GM23338 (cell line): ENCODE measurements at regions not wholly inside any gene's neighbourhood (a gene's known extent, or its start where the extent isn't known, plus 50 kb on each side); places are given as distances from the start of the nearest gene placed in this dataset.

ENCODE experiments used
- ATAC-seq: fragments of 200-7000 bp; cut with Tn5 transposase; 3 replicates; pipeline ENCODE4 v1.9.1; 2020
- DNase-seq: peaks from one replicate; pipeline ENCODE4 v3.0.0-alpha.2; 2015; ENCODE audit warnings: low spot score
- H2AFZ ChIP-seq: fragments of 200-600 bp; sonication (generic); 2 replicates; pipeline ENCODE4 v1.8.0; 2016; ENCODE audit warnings: antibody characterized with exemption, mild to moderate bottlenecking, moderate library complexity
- H3F3A ChIP-seq: fragments of 200-600 bp; sonication (generic); replicated peaks from 2 replicates; pipeline ENCODE4 v1.8.0; 2017; ENCODE audit warnings: antibody characterized with exemption, mixed run types, low read depth
- H3K27ac ChIP-seq: fragments of 200-600 bp; sonication (generic); 2 replicates; pipeline ENCODE4 v1.6.1; 2016; ENCODE audit warnings: low read depth
- H3K27me3 ChIP-seq: fragments of 200-600 bp; sonication (generic); 2 replicates; pipeline ENCODE4 v1.8.0; 2016; ENCODE audit warnings: mild to moderate bottlenecking, mixed run types, moderate library complexity; ENCODE audit not compliant: insufficient read depth
- H3K36me3 ChIP-seq: fragments of 200-600 bp; sonication (generic); 2 replicates; pipeline ENCODE4 v1.8.0; 2016; ENCODE audit warnings: mild to moderate bottlenecking; ENCODE audit not compliant: insufficient read depth
- H3K4me1 ChIP-seq: fragments of 200-600 bp; sonication (generic); 2 replicates; pipeline ENCODE4 v1.8.0; 2016; ENCODE audit warnings: mild to moderate bottlenecking, moderate library complexity; ENCODE audit not compliant: insufficient read depth
- H3K4me2 ChIP-seq: fragments of 200-600 bp; sonication (generic); 2 replicates; pipeline ENCODE4 v1.7.1; 2017; ENCODE audit warnings: mixed run types
- H3K4me3 ChIP-seq: fragments of 200-600 bp; sonication (generic); 2 replicates; pipeline ENCODE4 v1.6.1; 2016; ENCODE audit warnings: mixed run types
- H3K79me2 ChIP-seq: fragments of 200-600 bp; sonication (generic); replicated peaks from 2 replicates; pipeline ENCODE4 v1.8.0; 2017; ENCODE audit warnings: mild to moderate bottlenecking; ENCODE audit not compliant: insufficient read depth
- H3K9me2 ChIP-seq: fragments of 200-600 bp; sonication (generic); 2 replicates; pipeline ENCODE4 v1.8.0; 2017; ENCODE audit not compliant: insufficient read depth
- H4K20me1 ChIP-seq: fragments of 200-600 bp; sonication (generic); replicated peaks from 2 replicates; pipeline ENCODE4 v1.8.0; 2017; ENCODE audit warnings: mild to moderate bottlenecking; ENCODE audit not compliant: insufficient read depth
- H3K27ac Mint-ChIP-seq: 2 replicates; pipeline ENCODE4 v1.8.0; 2020; ENCODE audit warnings: inconsistent platforms, mild to moderate bottlenecking, moderate library complexity, mixed read lengths
- H3K27me3 Mint-ChIP-seq: 3 replicates; pipeline ENCODE4 v1.8.0; 2022; ENCODE audit warnings: low read depth, mild to moderate bottlenecking, moderate library complexity, mixed read lengths, inconsistent platforms; ENCODE audit not compliant: insufficient read depth, poor library complexity
- H3K36me3 Mint-ChIP-seq: 3 replicates; pipeline ENCODE4 v1.8.0; 2021; ENCODE audit warnings: low read depth, mild to moderate bottlenecking, inconsistent platforms, moderate library complexity, mixed read lengths
- H3K4me1 Mint-ChIP-seq: 3 replicates; pipeline ENCODE4 v1.8.0; 2020; ENCODE audit warnings: mild to moderate bottlenecking, inconsistent platforms, mixed read lengths
- H3K4me3 Mint-ChIP-seq: 3 replicates; pipeline ENCODE4 v1.8.0; 2021; ENCODE audit warnings: moderate library complexity, mild to moderate bottlenecking, inconsistent platforms, mixed read lengths
- H3K9me3 Mint-ChIP-seq: 3 replicates; pipeline ENCODE4 v1.8.0; 2020; ENCODE audit warnings: moderate library complexity, mild to moderate bottlenecking, inconsistent platforms, mixed read lengths
- CREB1 ChIP-seq: fragments of 250-450 bp; sonication (Bioruptor Pico); IDR thresholded peaks from 2 replicates; pipeline ENCODE4 v1.5.0; 2020; ENCODE audit warnings: low read depth, mild to moderate bottlenecking, moderate library complexity
- EZH2 ChIP-seq: fragments of 200-600 bp; sonication (generic); IDR thresholded peaks from one replicate; pipeline ENCODE4 v1.8.0; 2017; ENCODE audit warnings: antibody characterized with exemption, mild to moderate bottlenecking, low read depth; ENCODE audit not compliant: unreplicated experiment
- JUNB ChIP-seq: IDR thresholded peaks from one replicate; pipeline ENCODE4 v1.6.1; 2016; ENCODE audit warnings: antibody characterized with exemption; ENCODE audit not compliant: unreplicated experiment
- NANOG ChIP-seq: IDR thresholded peaks from 2 replicates; pipeline ENCODE4 v1.6.1; 2016; ENCODE audit warnings: antibody characterized with exemption, borderline replicate concordance
- POLR2AphosphoS5 ChIP-seq: IDR thresholded peaks from 2 replicates; pipeline ENCODE4 v1.6.1; 2016; ENCODE audit warnings: antibody characterized with exemption, low read depth
- REST ChIP-seq: IDR thresholded peaks from one replicate; pipeline ENCODE4 v1.6.1; 2018; ENCODE audit warnings: antibody characterized with exemption; ENCODE audit not compliant: unreplicated experiment
- STAT1 ChIP-seq: IDR thresholded peaks from one replicate; pipeline ENCODE4 v1.6.1; 2016; ENCODE audit warnings: antibody characterized with exemption; ENCODE audit not compliant: unreplicated experiment
- ZNF331 ChIP-seq: fragments of 250-450 bp; sonication (Bioruptor Pico); IDR thresholded peaks from 2 replicates; pipeline ENCODE4 v1.5.0; 2020; ENCODE audit warnings: low read depth, mild to moderate bottlenecking, moderate library complexity
- ZNF462 ChIP-seq: fragments of 250-450 bp; sonication (Bioruptor Pico); IDR thresholded peaks from 2 replicates; pipeline ENCODE4 v1.5.0; 2020; ENCODE audit warnings: mild to moderate bottlenecking, moderate library complexity
- TF ChIP-seq, protein P1 (sequence below), 2 experiments: fragments of 200-600 bp in 1 of 2; sonication (generic) in 1 of 2; conservative IDR thresholded peaks; 2 replicates each; pipeline versions ENCODE4 v1.5.1 to v1.6.1; 2016 to 2017; ENCODE audit warnings: antibody characterized with exemption in 2 of 2, low read depth in 2 of 2, mild to moderate bottlenecking in 2 of 2, moderate library complexity in 1 of 2

DNA sequence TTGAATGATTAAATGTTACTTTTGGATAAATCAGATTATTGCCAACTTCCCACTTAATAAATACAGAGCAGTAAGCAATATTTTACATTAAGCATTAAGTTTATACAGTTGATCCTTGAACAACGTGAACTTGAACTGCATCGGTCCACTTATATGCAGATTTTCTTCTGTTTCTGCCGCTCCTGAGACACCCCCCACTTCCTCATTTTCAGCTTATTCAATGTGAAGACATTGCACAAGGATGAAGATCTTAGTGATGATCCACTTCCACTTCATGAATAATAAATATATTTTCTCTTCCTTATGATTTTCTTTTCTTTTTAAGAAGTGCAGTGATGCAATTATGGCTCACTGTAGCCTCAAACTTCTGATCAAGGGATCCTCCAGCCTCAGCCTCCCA, 167.2 kb downstream of the LINC00237 start:
- no peaks in the 10 kb centered on the region for H3K4me1 Mint-ChIP-seq

More for the DNA sequence above, 167.2 kb downstream of the LINC00237 start:
- no peak overlapping the region for H3K4me3 ChIP-seq
- no peaks in the 10 kb centered on the region for H3F3A ChIP-seq
- no peak overlapping the region for H3K27ac ChIP-seq
- no peak overlapping the region for H2AFZ ChIP-seq
- no peak for TF ChIP-seq POLR2AphosphoS5
- no peak for TF ChIP-seq JUNB
- TF ChIP-seq ZNF331, result no peak
- TF ChIP-seq CREB1, result no peak
- no peak for TF ChIP-seq NANOG
- TF ChIP-seq EZH2, result no peak
- TF ChIP-seq STAT1, result no peak
- TF ChIP-seq, protein P1, sequence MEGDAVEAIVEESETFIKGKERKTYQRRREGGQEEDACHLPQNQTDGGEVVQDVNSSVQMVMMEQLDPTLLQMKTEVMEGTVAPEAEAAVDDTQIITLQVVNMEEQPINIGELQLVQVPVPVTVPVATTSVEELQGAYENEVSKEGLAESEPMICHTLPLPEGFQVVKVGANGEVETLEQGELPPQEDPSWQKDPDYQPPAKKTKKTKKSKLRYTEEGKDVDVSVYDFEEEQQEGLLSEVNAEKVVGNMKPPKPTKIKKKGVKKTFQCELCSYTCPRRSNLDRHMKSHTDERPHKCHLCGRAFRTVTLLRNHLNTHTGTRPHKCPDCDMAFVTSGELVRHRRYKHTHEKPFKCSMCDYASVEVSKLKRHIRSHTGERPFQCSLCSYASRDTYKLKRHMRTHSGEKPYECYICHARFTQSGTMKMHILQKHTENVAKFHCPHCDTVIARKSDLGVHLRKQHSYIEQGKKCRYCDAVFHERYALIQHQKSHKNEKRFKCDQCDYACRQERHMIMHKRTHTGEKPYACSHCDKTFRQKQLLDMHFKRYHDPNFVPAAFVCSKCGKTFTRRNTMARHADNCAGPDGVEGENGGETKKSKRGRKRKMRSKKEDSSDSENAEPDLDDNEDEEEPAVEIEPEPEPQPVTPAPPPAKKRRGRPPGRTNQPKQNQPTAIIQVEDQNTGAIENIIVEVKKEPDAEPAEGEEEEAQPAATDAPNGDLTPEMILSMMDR (conservative IDR thresholded peaks at IDR 0.05; ENCODE audit: low read depth in 2 of 2), result no peak
- no peak for TF ChIP-seq REST
- TF ChIP-seq ZNF462 (CRISPR knock-in tag), result no peak
- no peaks in the 10 kb centered on the region for H3K27me3 ChIP-seq
- Mint-ChIP-seq H3K36me3 (no peaks in the 10 kb centered on the region), H3K9me3 (no peaks in the 10 kb centered on the region; the same call in 2 of the 3 replicates), H3K27ac (no peak overlapping the region), H3K4me3 (no peak overlapping the region), H3K27me3 (peaks cover 8% of the 10 kb centered on the region)
- H3K9me2 ChIP-seq, result peaks cover 5% of the 10 kb centered on the region; the same call in 1 of the 2 replicates
- ATAC-seq (no peak), DNase-seq (no peak)
- no peak overlapping the region for H3K4me2 ChIP-seq
- no peaks in the 10 kb centered on the region for H3K79me2 ChIP-seq
- H3K4me1 ChIP-seq, result no peaks in the 10 kb centered on the region
- no peaks in the 10 kb centered on the region for H3K36me3 ChIP-seq
- no peaks in the 10 kb centered on the region for H4K20me1 ChIP-seq
